GM10266 (cell line): ENCODE measurements at regions not wholly inside any gene's neighbourhood (a gene's known extent, or its start where the extent isn't known, plus 50 kb on each side); places are given as distances from the start of the nearest gene placed in this dataset.

Experiments used
- DNase-seq: peaks from one replicate; pipeline ENCODE4 v3.0.0; 2012; ENCODE audit errors: extremely low spot score
- TF ChIP-seq, protein P1 (sequence below): IDR thresholded peaks from 2 replicates; pipeline ENCODE4 v1.5.1; 2012; ENCODE audit warnings: mild to moderate bottlenecking, low read depth; ENCODE audit not compliant: control insufficient read depth, insufficient read depth; ENCODE audit errors: missing control alignments

DNA sequence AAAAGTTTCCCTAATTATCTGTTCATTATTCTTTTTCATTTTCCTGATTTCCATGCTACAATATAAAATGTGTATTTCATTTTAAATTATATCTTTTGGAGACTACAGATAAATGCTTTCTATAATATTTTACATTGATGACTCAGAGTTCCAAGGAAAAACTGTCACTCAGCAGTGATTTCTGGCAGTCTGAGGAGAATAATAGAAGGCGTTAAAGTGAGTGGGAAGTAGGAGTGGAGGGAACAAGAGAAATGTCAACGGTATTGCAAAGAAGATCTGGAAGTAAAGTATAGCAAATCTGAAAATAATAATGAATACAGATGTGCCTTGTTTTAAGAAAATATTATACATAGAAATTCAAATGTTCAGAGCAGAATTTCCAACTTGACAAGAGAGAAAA lies 293.6 kb upstream of the PITX2 start:
- no peak for DNase-seq
- TF ChIP-seq, protein P1, sequence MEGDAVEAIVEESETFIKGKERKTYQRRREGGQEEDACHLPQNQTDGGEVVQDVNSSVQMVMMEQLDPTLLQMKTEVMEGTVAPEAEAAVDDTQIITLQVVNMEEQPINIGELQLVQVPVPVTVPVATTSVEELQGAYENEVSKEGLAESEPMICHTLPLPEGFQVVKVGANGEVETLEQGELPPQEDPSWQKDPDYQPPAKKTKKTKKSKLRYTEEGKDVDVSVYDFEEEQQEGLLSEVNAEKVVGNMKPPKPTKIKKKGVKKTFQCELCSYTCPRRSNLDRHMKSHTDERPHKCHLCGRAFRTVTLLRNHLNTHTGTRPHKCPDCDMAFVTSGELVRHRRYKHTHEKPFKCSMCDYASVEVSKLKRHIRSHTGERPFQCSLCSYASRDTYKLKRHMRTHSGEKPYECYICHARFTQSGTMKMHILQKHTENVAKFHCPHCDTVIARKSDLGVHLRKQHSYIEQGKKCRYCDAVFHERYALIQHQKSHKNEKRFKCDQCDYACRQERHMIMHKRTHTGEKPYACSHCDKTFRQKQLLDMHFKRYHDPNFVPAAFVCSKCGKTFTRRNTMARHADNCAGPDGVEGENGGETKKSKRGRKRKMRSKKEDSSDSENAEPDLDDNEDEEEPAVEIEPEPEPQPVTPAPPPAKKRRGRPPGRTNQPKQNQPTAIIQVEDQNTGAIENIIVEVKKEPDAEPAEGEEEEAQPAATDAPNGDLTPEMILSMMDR = no peak

DNA sequence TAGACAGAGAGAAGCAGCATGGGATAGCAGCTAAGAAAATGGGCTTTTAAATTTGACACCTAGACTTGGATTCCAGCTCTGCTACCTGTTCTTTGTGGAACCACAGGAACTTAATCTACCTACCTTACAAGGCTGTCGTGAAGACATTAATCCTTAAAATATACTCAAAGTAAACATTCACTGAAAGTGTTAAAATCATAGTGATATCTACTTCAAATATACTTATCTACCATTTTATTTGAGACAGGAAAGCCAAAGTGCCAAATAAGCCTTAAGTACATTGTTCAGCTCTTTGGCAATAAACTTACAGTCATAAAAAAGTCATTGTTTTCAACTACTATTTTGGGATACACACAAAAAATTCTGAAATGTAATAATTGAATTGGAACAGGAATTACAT lies 295.0 kb upstream of the PITX2 start:
- DNase-seq = no peak

DNA sequence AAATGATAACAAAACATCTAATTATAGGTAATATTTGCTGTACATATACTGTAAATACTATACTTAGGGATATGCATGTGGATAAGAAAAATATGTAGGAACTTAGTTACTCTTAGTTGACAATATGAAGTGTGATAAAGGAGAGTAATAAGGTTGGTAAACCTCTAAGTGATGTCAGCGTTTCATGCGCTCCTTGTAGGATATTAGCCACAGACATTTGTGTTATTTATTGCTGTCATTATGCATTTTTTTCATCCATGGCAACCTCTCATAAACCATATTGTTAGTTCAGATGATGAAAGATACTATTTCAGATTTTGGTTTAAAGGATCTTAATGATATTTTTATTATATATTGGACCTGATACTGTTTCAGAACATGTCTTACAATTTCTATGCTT lies 298.1 kb upstream of the PITX2 start:
- TF ChIP-seq, protein P1 = no peak
- no peak for DNase-seq

More for the DNA sequence above, 295.0 kb upstream of the PITX2 start:
- TF ChIP-seq, protein P1 = no peak

DNA sequence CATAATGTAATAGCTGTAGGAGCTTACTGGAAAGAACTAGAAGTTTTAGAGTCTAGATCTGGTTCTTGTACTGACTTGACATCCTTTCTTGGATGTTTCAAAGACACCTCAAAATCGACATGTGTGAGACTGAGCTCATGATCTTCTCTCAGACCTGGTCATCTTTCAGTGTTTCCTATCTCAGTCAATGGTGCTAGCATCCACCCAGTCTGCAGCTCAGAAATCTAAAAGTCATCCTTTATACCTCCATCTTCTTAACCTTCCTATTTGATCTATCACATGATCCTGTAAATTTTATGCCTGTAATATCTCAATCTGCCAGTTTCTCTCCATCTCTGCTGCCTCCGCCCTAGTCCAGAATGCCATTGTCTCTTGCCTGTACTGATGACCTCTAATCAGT lies 301.9 kb upstream of the PITX2 start:
- TF ChIP-seq, protein P1 = no peak
- no peak for DNase-seq

DNA sequence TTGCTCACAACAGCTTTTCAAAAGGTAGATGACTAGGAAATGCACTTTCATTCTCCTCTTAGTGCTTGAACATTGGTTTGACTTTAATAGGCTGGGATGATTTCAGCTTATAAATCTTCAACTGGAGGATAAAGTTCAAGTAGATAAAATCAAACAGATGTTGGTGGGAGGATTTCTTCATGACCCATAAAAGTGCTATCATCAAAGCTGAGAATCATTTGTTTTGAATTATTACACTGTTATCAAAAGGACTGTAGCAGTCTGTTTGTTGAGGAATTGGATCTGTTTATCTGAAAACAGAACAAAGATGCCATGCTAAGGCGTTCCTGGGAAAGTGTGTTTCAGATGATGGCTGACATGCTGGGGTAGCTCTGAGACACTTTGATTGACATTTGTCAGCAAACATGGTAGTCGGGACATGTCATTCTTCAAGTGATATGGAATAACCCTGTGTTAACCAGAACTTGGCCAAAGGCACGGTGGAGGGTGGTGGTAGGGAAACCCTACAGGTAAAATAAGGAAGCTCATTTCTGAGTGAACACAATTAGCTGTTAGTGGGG lies 304.0 kb upstream of the PITX2 start:
- TF ChIP-seq, protein P1 = no peak
- no peak for DNase-seq

DNA sequence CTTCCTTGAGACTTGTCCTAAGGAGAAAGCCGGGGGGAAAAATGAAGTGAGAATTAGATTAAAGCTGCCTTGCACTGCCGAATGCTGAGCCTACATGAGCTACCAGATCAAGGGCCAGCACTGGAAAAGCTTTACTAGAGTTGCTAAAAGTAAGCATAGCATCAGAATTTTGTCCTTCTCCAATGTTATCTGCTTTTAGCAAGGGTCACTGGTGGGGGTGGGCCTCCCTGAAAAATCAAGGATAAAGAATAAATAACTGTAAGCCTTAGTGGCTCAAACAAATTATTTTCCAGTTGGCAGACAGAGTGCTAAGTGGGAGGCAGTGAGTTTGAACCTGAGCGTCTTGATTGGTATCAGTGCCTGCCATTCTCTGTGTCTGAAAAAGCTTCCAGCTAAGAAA lies 310.5 kb upstream of the PITX2 start:
- DNase-seq = no peak
- TF ChIP-seq, protein P1 = no peak

DNA sequence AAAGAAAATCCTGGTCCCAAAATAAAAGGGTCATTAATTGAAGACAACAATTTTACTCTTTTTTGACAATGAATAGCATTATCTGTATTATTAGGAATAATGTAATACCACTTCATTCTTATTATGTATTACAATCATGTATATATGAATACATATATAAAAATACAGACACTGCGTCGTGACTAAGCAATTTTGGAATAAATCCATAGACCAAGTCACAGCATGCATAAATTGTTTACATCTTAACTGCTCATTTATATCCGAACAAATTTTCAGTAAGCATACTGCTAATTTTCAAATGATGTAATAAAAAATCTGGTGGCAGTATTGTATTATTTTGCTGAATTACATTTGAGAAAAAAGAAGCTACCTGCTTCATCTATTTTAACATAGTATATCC lies 321.6 kb upstream of the PITX2 start:
- TF ChIP-seq, protein P1 = no peak
- no peak for DNase-seq
